ENCODE measurements at regions not wholly inside any gene's neighbourhood (a gene's known extent, or its start where the extent isn't known, plus 50 kb on each side); places are given as distances from the start of the nearest gene placed in this dataset.

- no peak for TF ChIP-seq CTCF (conservative IDR thresholded peaks at IDR 0.05; ENCODE audit: low read length)
- no peak for TF ChIP-seq EZH2phosphoT487 (IDR thresholded peaks at IDR 0.05; ENCODE audit: borderline replicate concordance)
Measured at GRCh38 chr4:177107288-177107921, 202.3 kb upstream of the NEIL3 start.

All from Loucy (cell line).